NCI-H69 (cell line): ENCODE measurements at regions not wholly inside any gene's neighbourhood (a gene's known extent, or its start where the extent isn't known, plus 50 kb on each side); places are given as distances from the start of the nearest gene placed in this dataset.

Experiments
- DNase-seq: peaks from one replicate; lab custom pipeline; 2025; lab: John Stamatoyannopoulos, UW

DNA sequence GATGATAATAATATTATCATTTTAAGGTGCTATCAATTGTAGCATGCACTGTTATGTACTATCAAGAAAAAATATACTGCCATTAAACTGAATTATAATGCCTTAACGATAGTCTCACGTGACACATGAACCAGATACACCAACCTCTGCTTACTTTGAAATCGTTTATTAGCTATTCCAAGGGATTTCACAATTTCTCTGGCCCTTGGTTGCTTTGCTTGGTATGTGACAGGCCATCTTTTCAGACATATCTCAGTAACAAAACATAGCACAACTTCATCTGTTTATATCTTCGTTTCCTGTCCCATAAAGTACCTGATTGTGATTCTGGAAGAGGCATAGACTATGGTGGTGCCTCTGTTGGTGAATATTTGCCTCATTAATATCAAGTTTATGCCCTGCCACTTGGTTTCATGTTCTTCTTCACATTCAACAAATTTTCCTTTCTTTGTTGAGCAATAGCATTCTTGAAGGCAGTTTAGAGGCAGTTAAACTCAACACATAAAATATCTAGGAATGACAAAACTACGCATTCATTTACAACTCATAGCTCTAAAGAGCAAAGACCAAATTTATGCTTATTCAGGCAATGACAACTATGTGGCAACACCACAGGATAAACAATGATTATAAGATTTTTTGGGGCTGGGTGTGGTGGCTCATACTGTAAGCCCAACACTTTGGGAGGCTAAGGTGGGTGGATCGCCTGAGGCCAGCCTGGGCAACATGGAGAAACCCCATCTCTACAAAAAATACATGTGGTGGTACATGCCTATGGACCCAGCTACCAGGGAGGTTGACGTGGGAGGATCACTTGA is 84.3 kb downstream of the MCFD2 start:
- DNase-seq, result no peak

DNA sequence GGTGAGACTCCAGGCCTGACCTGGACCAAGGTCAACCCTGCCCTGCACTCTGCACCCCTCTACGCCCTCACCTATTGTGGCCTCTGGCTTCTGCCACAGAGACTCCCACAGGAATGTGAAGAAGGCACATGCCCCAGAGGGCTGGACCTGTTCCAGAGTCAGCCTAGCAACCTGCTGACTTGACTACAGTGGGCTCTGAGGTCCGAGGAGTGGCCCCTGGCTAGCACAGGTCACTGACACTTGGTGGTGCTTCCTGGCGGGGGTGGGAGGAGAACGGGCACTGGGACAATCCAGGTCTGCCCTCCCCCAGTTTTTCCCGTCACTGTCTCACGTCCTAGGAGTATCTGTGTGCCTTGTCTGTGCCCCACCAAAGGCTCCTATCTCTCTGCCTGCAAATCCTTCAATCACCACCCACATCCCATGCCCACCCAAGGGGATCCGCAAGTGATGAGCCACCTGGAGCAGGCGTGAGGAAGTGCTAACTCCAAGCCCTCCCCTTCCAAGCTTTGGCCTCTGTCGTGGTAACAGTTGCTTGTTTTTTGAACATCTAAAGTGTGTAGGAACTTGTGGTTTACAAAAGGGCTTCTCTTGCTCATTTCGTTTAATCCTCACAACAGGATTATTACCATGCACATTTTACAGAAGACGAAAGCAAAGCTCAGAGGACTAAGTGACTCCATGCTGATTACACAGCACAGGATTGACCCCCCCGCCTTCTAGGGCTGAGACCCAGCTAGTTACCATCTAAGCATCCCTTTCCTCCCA is 86.2 kb downstream of the MCFD2 start:
- no peak for DNase-seq

DNA sequence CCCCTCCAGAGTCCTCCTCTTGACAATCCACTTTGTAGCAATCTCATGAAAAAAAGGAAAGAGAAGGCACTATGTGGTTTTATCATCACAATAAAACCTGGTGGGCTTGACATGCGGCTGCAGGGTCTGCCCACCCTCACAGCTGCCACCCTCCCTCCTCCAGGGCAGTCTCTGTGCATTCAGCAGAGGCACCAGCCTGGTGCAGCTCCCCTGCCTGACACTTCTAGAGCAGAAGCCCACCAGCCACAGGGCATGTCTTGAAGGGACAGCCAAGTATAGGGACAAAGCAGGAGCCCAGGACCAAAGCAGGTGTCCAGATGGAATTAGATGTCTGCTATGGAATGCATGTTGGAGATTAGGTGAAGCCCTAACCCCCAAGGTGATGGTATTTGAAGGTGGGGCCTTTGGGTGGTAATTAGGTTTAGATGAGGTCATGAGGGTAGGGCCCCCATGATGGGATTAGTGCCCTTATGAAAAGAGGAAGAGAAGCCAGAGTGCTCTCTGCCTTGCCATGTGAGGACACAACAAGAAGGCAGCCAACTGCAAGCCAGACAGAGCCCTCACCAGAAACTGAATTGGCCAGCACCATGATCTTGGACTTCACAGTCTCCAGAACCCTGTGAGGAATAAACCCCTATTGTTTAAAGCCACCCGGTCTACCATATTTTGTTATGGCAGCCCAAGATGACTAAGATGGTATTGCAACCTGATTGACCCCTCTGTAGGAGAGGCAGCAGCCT is 86.9 kb downstream of the MCFD2 start:
- DNase-seq, result no peak

DNA sequence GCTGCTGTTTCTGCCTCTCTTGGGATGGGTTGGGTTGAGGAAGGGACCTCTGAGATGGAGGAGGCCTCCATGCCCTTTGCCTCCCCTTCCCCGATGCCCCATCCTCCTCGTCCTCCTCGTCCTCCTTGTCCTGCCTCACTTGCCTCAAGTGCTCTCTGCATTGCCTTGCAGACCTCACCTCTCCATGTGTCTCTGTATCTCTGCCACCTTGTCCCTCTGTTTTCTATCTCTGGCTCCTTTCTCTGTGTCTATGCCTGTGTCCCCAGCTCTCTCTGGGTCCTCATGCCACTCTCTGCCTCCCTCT is 87.5 kb downstream of the MCFD2 start:
- DNase-seq, result no peak

DNA sequence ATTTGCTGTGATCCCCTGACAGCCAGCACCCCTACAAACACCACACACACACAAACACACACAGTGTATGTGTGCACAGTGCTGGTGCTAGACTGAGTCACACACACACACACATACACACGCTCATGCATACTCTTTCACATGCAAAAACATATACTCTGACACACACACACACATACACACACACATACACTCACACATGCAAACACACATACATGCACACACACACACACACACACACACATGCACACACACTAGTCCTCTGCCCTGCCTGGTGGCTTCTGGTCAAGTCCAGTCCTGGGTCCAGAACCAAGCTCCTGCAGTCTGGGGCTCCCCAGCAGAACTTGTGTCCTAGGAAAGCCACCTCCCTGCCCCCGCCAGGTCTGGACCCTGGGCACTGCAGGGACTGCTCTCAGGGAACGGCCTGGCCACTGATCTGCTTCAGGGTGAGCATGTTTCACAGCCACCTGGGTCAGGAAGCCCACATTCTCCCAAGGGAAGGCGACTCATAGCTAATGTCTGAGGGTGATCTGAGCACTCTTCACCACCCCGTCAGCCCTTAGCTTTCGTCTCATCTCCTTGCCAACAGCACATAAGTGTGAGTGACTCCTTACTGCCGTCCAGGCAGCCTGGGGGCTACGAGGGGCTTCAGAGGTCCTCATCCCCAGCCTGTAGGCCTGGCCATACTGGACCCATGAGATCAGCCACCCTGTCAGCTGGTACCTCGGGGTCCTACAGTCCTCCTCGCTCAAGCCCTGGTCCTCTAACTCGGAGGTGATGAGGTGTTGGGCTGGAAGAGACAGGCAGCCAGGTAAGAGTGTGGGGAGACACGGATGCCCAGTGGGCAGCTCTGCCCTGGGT is 88.1 kb downstream of the MCFD2 start:
- no peak for DNase-seq

DNA sequence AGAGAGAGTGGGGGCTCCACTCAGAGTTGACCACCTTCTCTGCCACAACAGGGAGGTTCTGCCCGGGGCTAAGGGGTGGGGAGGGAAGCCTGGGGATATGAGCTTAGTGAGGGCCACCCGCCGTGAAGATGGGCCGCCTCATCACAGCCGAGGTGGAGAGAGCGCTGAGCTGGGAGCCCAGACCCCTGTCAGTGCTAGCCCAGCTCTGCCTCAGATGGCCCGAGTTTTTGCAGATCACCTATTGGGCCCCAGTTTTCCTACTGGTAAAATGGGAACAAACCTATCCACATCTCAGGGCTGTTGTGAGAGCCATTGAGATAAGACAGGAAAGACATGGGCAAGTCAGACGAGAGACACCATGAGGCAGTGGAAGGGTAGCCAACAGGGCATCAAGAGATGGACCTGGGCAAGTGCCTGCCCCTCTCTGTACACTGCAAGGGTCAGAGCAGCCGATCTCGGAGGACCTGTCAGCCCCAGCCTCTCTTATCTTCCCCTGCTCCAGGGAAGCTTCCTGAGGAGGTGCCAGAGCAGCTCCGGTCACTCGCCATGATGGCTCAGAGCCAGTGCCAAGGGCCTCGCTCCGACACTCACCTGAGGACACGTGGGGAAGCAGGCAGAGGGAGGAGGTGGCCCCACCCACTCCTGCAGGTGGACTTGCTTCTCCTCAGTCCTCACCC is 88.9 kb downstream of the MCFD2 start:
- no peak for DNase-seq

DNA sequence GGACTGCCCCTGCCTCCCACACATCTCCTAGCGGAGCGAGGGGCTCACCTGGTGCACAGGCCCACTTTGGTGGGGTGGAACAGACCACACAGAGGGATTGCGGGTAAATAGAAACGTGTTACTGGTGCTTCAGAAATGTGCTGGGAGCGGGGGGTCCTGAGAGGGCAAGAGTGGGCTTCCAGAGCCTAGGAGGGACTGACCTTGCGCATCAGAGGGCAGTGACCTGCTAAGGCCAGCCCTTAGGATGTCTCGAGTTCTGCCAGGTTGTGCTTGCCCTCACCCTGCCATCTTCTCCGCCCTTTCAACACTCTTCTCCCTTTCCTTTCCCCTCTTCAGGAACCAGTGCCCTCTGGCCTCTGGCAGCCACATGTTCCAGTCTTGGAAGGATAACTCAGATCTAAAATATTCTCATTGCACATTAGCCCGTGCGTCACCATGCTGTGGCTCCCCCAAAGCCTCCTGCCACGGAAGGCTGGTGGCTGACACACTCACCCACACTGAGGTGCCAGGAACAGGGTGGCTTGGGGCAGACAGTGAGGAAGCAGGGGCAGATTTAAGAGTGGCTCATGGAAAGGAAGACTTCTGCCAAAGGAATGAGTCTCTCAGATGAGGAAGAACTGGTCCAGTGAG is 89.6 kb downstream of the MCFD2 start:
- DNase-seq, result no peak

DNA sequence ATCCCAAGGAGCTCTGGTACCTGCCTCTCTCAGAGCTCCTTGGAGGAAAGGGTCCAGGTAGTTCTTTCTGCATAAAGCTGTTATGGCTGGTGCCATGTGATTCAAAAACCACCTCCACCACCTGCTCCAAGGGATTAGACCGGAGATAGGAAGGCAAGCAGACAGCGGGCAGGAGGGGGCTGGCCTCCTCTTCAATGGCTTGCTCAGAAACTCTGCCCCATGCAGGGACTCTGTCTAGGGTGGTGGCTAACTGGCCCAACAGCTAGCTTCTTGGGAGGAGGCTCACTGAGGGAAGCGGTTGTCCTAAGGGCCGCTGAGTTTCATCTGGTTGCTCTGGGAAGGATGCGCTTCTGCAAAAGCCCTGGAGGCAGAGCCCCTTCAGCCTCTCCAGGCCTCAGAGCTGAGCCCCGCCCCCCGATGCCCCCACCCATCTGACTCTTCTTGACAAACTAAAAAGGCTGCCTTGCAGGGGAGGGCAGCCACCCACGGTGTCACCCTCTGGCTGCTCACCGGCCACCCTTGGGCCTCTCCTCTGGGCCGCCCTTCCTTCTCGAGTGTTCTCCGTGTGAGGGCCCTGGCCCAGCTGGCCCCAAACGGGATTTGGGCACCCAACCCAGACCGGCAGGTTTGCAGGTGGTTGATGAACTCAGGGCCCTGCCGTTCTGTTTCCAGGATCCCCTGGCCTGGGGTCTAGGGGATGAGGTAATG is 90.2 kb downstream of the MCFD2 start:
- DNase-seq, result no peak

DNA sequence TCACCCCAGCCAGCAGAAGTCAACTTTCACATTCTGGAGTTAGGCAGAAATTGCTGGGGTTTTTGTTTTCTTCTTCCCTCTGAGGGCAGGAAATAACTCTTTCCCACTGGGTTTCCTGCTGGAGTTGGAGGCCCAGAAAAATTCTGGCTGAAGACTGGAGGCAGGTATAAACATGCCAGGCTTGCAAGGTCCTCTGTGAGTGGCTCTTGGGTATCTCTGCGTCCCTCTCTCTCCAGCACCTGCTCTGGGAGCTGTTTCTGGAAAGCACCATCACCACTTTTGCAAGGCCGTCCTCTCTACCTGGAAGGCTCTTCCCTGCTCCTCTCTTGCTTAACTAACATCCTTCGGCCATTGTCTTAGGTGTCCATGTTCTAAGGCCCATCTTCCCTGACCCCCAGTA is 91.0 kb downstream of the MCFD2 start:
- no peak for DNase-seq

DNA sequence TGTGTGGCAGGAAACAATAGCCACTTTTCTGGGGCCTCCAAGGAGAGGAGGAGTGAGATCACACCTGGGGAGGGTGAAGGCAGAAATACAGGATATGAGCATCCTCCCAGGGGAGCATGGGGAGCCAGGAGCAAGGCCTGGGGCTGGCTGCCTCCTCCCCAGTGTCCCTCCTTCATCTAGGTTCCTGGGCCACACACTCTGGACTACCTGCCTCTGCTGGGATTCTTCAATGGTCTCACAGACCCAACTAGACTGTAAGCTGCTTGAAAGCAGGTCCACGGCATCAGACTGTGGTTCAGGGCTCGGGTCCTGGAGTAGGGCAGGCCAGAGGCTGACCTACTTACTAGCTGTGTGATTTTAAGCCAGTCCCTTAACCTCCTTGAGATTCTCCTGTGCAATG is 94.0 kb downstream of the MCFD2 start:
- DNase-seq, result no peak

DNA sequence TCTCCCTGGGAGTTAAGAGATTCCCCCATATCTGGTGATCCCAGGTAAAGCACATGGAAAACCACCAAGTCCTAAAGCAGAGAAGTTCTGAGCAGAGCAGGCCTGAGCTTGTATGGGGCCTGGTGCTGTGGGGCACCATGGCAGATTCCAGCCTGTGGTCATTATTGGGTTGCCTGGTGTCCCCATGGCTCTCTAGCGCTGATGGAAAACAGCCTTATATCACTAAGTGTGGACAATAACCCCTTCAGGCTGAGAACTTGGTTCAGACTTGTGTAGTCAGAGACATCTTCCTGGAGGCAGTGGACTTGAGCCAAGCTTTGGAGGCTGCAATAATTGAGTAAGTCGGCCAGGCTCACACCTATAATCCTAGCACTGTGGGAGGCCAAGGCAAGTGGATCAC is 96.8 kb downstream of the MCFD2 start:
- DNase-seq, result no peak

DNA sequence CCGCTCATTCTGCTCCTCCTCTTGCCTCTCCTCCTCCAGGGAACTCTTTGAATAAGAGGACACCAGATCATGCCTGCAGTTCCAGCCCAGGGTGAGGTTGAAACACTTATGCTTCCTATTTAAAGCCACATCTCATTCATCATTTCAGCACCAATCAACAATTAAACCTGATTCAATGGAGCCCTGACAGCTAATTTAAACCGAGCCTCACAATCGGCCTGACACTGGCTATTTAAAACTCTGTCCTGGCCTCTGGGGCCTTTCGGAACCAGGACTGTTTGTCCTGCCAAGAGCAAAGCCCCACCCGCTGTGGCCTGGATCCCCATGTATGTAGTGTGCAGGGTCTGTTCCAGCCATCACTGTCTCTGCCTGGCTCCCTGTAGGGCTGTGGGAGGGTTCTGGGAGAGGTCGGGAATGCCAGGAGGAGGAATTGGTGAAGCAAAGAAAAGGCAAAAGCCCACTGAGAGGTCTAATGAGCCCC is 97.4 kb downstream of the MCFD2 start:
- no peak for DNase-seq

DNA sequence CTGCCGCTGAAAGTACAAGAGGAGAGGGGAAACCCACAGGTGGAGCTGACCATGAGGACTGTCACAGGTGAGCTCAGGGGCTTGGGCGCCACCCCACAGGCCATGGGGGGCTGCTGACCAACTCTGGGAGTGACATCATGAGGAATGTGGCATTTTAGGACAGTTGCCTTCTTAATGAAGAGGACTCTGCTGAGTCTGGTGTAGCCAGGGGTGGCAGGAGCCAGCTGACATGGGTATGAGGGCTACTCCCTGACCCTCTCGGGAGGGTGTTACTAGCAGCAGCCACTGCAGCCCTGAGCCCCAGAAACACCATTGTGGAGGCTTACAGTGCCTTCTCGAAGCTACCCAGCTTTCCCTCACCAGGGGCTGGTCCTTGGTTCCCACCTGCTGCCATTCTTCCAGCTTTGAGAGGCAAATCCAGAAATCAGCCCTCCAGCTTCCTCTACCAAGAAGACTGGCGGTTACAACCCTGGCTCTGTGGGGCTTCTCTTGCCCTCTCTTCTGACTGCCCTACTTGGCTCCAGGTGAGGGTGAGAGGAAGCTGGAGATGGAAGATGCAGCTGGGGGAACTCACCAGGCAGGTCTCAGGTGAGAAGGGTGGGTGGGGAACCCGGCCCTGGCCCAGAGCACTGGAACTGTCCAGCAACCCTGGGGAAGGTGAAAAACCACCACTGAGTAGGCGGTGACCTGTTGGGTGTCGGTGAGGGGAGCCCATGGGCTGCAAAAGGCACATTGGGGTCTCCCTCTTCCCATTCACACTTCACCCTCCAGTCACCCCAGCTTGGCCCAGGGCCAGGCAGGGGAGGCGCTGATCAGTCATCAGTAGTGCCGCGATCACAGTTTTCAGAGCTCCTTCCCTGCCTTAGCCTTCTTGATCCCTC is 98.5 kb downstream of the MCFD2 start:
- no peak for DNase-seq

DNA sequence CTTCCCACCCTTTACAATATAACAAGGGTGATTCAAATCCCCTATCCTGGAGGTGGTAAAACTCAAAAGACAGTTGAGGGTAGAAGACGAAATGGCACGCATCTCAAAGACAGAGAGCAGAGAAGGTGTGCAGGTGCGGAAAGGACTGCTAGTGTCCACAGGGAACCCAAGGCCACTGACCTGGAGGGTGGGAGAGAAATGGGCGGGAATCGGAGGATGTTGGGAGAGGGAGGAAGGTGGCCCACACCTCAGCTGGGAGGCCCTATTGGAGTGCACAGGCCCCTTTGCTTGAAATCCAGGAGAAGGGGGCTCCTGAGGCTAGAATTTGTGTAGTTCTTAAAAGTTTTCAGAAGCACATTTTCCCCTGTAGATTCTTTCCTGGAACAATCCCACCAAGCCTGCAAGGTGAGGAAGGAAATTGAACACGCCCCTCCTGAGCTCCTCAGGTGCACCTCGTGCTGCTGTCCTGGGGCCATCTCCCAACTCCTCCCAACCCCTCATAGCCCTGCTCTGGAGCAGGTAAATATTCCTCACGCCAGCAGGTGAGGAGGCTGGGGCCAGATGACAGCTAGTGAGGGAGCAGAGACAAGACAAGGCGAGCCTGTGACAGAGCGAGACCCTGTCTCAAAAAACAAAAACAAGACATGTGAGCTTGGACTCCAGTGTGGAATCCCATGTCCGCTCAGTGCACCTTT is 99.3 kb downstream of the MCFD2 start:
- no peak for DNase-seq

DNA sequence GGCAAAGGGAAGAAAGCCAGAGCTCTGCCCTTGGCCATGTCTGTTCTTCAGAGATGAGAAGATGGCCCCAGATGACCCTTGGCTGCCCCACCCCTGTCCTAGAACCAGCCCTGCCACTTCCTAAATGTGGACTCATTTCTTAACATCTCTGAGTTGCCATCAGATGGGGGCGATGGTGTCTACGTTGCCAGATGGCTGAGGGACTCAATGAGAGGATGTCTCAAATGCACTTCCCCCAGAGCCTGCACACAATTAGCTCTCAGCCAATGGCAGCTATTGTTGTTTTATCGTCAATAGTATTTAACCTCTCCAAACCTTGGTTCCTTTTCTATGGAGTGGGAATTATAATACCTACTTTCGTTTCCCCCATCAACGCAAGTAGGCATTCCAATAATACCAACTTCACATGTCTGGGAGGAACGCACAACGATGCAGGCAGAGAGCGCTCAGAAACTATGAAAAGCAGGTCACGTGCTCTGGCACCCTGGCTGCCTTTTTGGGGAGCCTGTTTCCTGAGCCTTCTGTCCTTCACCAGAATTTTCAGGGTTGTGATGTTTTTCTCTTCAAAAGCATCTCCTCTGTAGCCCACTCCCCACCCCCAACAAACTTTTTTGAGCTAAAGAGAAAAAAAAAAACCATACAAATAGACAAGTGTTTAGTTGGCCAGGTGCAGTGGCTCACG is 100.3 kb downstream of the MCFD2 start:
- no peak for DNase-seq

DNA sequence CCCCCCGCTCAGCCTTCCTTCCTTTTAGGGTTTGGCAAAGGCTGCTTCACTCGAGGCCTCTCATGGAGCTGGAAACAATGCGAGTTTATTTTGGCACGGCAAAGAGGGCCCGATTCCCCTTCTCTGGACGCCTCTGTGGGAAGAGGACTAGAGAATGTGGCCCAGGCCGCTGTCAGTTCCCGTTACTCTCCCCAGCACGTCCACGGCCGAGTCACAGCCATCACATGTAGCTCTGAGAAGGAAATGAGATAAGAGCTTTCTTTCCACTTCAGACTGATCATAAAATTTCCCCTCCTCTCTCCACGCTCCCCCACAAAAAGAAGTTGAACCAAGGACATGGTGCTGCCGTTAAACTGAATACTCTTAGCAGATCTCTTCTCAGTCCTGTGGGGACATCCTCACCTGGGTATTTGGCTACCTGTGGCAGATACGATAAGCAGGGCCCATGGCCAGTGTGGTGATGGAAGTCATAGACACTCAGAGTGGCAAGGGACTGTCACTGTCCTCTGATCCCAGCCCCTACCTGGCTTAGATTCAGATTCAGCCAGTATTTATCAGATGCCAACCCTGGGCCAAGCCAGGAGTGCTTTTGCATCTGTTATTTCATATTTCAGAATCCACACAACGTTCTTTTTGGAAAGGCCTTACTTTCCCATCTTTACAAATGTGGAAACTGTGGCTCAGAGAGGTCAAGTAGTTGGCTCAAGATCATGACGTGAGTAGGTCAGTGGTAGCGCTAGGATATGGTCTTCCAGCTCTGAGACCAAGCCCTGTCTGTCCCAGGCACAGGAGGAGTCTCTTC is 101.2 kb downstream of the MCFD2 start:
- no peak for DNase-seq

DNA sequence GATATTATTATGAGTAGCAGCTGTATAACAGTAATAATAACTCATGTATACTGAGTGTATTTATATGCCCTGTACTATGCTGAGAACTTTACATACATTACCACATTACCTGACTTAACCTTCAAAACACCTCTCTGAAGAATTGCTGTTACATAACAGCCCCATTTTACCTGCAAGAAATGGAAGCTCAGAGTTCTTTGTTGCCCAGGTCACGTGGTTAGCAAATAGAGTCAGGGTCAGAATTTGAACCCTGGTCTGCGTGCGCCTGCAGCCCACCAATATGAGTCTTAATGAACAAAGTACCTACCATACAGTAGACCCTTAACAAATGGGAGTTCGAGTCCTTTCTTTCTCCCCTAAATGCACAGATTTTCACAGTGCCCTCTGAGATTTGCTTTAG is 101.9 kb downstream of the MCFD2 start:
- no peak for DNase-seq
